ENCODE measurements at regions not wholly inside any gene's neighbourhood (a gene's known extent, or its start where the extent isn't known, plus 50 kb on each side); places are given as distances from the start of the nearest gene placed in this dataset.

DNA sequence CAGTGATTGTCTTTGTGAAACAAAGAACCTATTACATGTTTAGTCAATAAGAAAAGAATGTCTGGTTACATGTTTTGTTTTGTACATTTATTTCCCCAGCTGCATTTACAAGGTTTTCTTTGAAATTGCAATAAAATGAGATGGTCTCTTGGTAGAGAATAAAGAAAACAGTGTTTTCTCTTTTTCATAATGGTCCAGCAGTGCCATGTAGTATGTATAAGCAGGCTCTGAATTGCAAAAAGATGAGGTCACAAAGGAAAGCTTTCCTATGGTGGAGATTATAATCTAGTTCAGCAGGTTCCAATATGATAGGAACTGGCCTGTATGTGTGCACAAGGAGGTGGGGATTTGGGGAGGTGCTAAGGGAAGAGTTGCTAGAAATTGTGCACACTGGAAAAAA lies 1417.3 kb downstream of the STIM2 start:
- in situ Hi-C loops (cut with HindIII; ENCODE audit: low pct_unique_long_range_greater_than_20kb, low sequenced_read_pairs), result no loop called here
- Histone ChIP-seq H3K4me1 (ENCODE audit: control insufficient read depth, insufficient read depth, low read length) (no peaks in the 10 kb centered on the region), H3K36me3 (ENCODE audit: control insufficient read depth, insufficient read depth, low read length) (no peaks in the 10 kb centered on the region), H3K27me3 (ENCODE audit: control insufficient read depth, insufficient read depth, low read length) (no peaks in the 10 kb centered on the region), H3K27ac (ENCODE audit: low read length) (no peak overlapping the region), H3K4me3 (ENCODE audit: low read depth in 2 of 2, low read length in 2 of 2) (no peak overlapping the region), H3K9me3 (ENCODE audit: control insufficient read depth, insufficient read depth, low read depth, low read length) (no peaks in the 10 kb centered on the region)
- ChIA-PET POLR2A (no interaction called here), CTCF (no interaction called here)
- ATAC-seq (no peak), DNase-seq (ENCODE audit: low read depth, low spot score) (no peak)
- TF ChIP-seq SIN3A (IDR thresholded peaks at IDR 0.05; ENCODE audit: borderline replicate concordance, insufficient read depth, low read depth, low read length) (no peak), TCF7L2 (IDR thresholded peaks at IDR 0.05; ENCODE audit: low read depth, low read length) (no peak), POLR2AphosphoS5 (IDR thresholded peaks at IDR 0.05; ENCODE audit: low read depth, low read length) (no peak)
- TF ChIP-seq, protein P1, sequence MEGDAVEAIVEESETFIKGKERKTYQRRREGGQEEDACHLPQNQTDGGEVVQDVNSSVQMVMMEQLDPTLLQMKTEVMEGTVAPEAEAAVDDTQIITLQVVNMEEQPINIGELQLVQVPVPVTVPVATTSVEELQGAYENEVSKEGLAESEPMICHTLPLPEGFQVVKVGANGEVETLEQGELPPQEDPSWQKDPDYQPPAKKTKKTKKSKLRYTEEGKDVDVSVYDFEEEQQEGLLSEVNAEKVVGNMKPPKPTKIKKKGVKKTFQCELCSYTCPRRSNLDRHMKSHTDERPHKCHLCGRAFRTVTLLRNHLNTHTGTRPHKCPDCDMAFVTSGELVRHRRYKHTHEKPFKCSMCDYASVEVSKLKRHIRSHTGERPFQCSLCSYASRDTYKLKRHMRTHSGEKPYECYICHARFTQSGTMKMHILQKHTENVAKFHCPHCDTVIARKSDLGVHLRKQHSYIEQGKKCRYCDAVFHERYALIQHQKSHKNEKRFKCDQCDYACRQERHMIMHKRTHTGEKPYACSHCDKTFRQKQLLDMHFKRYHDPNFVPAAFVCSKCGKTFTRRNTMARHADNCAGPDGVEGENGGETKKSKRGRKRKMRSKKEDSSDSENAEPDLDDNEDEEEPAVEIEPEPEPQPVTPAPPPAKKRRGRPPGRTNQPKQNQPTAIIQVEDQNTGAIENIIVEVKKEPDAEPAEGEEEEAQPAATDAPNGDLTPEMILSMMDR (IDR thresholded peaks at IDR 0.05), result no peak
- TF ChIP-seq, protein P2, sequence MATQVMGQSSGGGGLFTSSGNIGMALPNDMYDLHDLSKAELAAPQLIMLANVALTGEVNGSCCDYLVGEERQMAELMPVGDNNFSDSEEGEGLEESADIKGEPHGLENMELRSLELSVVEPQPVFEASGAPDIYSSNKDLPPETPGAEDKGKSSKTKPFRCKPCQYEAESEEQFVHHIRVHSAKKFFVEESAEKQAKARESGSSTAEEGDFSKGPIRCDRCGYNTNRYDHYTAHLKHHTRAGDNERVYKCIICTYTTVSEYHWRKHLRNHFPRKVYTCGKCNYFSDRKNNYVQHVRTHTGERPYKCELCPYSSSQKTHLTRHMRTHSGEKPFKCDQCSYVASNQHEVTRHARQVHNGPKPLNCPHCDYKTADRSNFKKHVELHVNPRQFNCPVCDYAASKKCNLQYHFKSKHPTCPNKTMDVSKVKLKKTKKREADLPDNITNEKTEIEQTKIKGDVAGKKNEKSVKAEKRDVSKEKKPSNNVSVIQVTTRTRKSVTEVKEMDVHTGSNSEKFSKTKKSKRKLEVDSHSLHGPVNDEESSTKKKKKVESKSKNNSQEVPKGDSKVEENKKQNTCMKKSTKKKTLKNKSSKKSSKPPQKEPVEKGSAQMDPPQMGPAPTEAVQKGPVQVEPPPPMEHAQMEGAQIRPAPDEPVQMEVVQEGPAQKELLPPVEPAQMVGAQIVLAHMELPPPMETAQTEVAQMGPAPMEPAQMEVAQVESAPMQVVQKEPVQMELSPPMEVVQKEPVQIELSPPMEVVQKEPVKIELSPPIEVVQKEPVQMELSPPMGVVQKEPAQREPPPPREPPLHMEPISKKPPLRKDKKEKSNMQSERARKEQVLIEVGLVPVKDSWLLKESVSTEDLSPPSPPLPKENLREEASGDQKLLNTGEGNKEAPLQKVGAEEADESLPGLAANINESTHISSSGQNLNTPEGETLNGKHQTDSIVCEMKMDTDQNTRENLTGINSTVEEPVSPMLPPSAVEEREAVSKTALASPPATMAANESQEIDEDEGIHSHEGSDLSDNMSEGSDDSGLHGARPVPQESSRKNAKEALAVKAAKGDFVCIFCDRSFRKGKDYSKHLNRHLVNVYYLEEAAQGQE (IDR thresholded peaks at IDR 0.05; ENCODE audit: insufficient read depth in 1 of 2, low read depth in 2 of 2, low read length in 1 of 2), result no peak
- no TSS peak for BruUV-seq (replicated peaks)
- intact Hi-C loops (cut with micrococcal nuclease; ENCODE audit: unreplicated experiment), result no loop called here

DNA sequence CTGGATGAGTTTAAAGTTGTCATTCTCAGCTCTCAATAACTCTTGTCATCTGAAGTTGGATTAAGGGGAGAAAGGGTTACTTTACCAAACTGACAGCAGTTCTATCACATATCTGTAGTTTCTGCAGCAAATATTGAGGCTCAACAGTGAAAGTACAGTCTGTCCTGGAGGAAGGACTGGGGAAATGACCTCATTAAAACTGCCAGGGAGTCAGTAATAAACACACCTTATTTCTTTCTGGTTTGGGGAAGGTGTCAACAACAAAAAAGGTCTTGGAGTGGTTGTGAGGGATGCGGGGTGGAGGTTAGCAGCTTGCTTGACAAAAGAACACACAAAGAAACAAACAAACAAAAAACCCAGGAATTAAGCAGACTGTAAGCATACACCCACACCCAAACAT lies 1418.0 kb downstream of the STIM2 start:
- Histone ChIP-seq H3K4me1 (ENCODE audit: control insufficient read depth, insufficient read depth, low read length) (no peaks in the 10 kb centered on the region), H3K27ac (ENCODE audit: low read length) (no peak overlapping the region), H3K4me3 (ENCODE audit: low read depth in 2 of 2, low read length in 2 of 2) (no peak overlapping the region), H3K9me3 (ENCODE audit: control insufficient read depth, insufficient read depth, low read depth, low read length) (no peaks in the 10 kb centered on the region), H3K36me3 (ENCODE audit: control insufficient read depth, insufficient read depth, low read length) (no peaks in the 10 kb centered on the region), H3K27me3 (ENCODE audit: control insufficient read depth, insufficient read depth, low read length) (no peaks in the 10 kb centered on the region)
- POLR2A ChIA-PET, result no interaction called here
- CTCF ChIA-PET, result no interaction called here
- ATAC-seq (no peak), DNase-seq (ENCODE audit: low read depth, low spot score) (no peak)
- in situ Hi-C loops (cut with HindIII; ENCODE audit: low pct_unique_long_range_greater_than_20kb, low sequenced_read_pairs) (no loop called here), intact Hi-C loops (cut with micrococcal nuclease; ENCODE audit: unreplicated experiment) (no loop called here)
- no TSS peak for BruUV-seq (replicated peaks)
- TF ChIP-seq SIN3A (IDR thresholded peaks at IDR 0.05; ENCODE audit: borderline replicate concordance, insufficient read depth, low read depth, low read length) (no peak), POLR2AphosphoS5 (IDR thresholded peaks at IDR 0.05; ENCODE audit: low read depth, low read length) (no peak), TCF7L2 (IDR thresholded peaks at IDR 0.05; ENCODE audit: low read depth, low read length) (no peak)
- TF ChIP-seq, protein P2 (IDR thresholded peaks at IDR 0.05; ENCODE audit: insufficient read depth in 1 of 2, low read depth in 2 of 2, low read length in 1 of 2), result no peak
- TF ChIP-seq, protein P1 (IDR thresholded peaks at IDR 0.05), result no peak

Measured in Panc1 (cell line).